ENCODE measurements at regions not wholly inside any gene's neighbourhood (a gene's known extent, or its start where the extent isn't known, plus 50 kb on each side); places are given as distances from the start of the nearest gene placed in this dataset.

GRCh38 chr3:164479406-164479805 lies 598.9 kb downstream of the SI start:
- Mint-ChIP-seq H3K4me3 (no peak overlapping the region), H3K9me3 (no peaks in the 10 kb centered on the region), H3K27me3 (ENCODE audit: low read depth, poor library complexity) (peaks cover 8% of the 10 kb centered on the region), H3K27ac (no peak overlapping the region), H3K4me1 (no peaks in the 10 kb centered on the region), H3K36me3 (ENCODE audit: low read depth) (no peaks in the 10 kb centered on the region)
- TF ChIP-seq CTCF (IDR thresholded peaks at IDR 0.05) = no peak
- DNase-seq = no peak

- DNase-seq = no peak
- no peaks in the 10 kb centered on the region for H3K9me3 Mint-ChIP-seq
- no peak for TF ChIP-seq CTCF (IDR thresholded peaks at IDR 0.05)
- H3K36me3 Mint-ChIP-seq (ENCODE audit: low read depth) = no peaks in the 10 kb centered on the region
- no peaks in the 10 kb centered on the region for H3K4me1 Mint-ChIP-seq
- H3K27ac Mint-ChIP-seq = no peak overlapping the region
- no peak overlapping the region for H3K4me3 Mint-ChIP-seq
- H3K27me3 Mint-ChIP-seq (ENCODE audit: low read depth, poor library complexity) = peaks cover 6% of the 10 kb centered on the region
Measured at GRCh38 chr3:164478323-164478722, 600.0 kb downstream of the SI start.

- Mint-ChIP-seq H3K4me1 (no peaks in the 10 kb centered on the region), H3K27me3 (ENCODE audit: low read depth, poor library complexity) (peaks cover 6% of the 10 kb centered on the region)
Measured at GRCh38 chr3:164477403-164477802, 600.9 kb downstream of the SI start.

GRCh38 chr3:164476631-164477030 lies 601.7 kb downstream of the SI start:
- H3K9me3 Mint-ChIP-seq = no peaks in the 10 kb centered on the region
- no peak for TF ChIP-seq CTCF (IDR thresholded peaks at IDR 0.05)
- H3K27ac Mint-ChIP-seq = no peak overlapping the region
- H3K36me3 Mint-ChIP-seq (ENCODE audit: low read depth) = no peaks in the 10 kb centered on the region
- H3K4me3 Mint-ChIP-seq = no peak overlapping the region
- no peak for DNase-seq
- peaks cover 6% of the 10 kb centered on the region for H3K27me3 Mint-ChIP-seq (ENCODE audit: low read depth, poor library complexity)
- H3K4me1 Mint-ChIP-seq = no peaks in the 10 kb centered on the region

More at GRCh38 chr3:164477403-164477802, 600.9 kb downstream of the SI start:
- H3K4me3 Mint-ChIP-seq = no peak overlapping the region
- TF ChIP-seq CTCF (IDR thresholded peaks at IDR 0.05) = no peak
- no peak for DNase-seq
- no peaks in the 10 kb centered on the region for H3K36me3 Mint-ChIP-seq (ENCODE audit: low read depth)
- no peak overlapping the region for H3K27ac Mint-ChIP-seq
- H3K9me3 Mint-ChIP-seq = no peaks in the 10 kb centered on the region

- H3K27me3 Mint-ChIP-seq (ENCODE audit: low read depth, poor library complexity) = no peaks in the 10 kb centered on the region
- peaks cover 28% of the 10 kb centered on the region for H3K9me3 Mint-ChIP-seq
- no peaks in the 10 kb centered on the region for H3K4me1 Mint-ChIP-seq
- no peak for TF ChIP-seq CTCF (IDR thresholded peaks at IDR 0.05)
- H3K27ac Mint-ChIP-seq = no peak overlapping the region
- H3K36me3 Mint-ChIP-seq (ENCODE audit: low read depth) = no peaks in the 10 kb centered on the region
- DNase-seq = no peak
- no peak overlapping the region for H3K4me3 Mint-ChIP-seq
Measured at GRCh38 chr3:164470471-164470870, 607.8 kb downstream of the SI start.

- Mint-ChIP-seq H3K4me1 (no peaks in the 10 kb centered on the region), H3K27me3 (ENCODE audit: low read depth, poor library complexity) (no peaks in the 10 kb centered on the region), H3K4me3 (no peak overlapping the region), H3K36me3 (ENCODE audit: low read depth) (no peaks in the 10 kb centered on the region), H3K9me3 (peaks cover 28% of the 10 kb centered on the region), H3K27ac (no peak overlapping the region)
- DNase-seq = no peak
- no peak for TF ChIP-seq CTCF (IDR thresholded peaks at IDR 0.05)
Measured at GRCh38 chr3:164468055-164468454, 610.2 kb downstream of the SI start.

Measured in nephron progenitor cell (in vitro differentiated cells).